ENCODE measurements at regions not wholly inside any gene's neighbourhood (a gene's known extent, or its start where the extent isn't known, plus 50 kb on each side); places are given as distances from the start of the nearest gene placed in this dataset.

- TF ChIP-seq POLR2A (IDR thresholded peaks at IDR 0.05): no peak
- TF ChIP-seq CTCF (IDR thresholded peaks at IDR 0.05): no peak
- TF ChIP-seq POLR2AphosphoS5 (IDR thresholded peaks at IDR 0.05): no peak
These were observed 140.0 kb upstream of the ST6GAL2 start for GRCh38 chr2:107025869-107026380.
